GM21515 (cell line): ENCODE measurements at regions not wholly inside any gene's neighbourhood (a gene's known extent, or its start where the extent isn't known, plus 50 kb on each side); places are given as distances from the start of the nearest gene placed in this dataset.

Experiments used
- ATAC-seq: cut with Tn5 transposase; IDR thresholded peaks from one replicate; pipeline ENCODE4 v1.9.1; 2021; ENCODE audit not compliant: unreplicated experiment

DNA sequence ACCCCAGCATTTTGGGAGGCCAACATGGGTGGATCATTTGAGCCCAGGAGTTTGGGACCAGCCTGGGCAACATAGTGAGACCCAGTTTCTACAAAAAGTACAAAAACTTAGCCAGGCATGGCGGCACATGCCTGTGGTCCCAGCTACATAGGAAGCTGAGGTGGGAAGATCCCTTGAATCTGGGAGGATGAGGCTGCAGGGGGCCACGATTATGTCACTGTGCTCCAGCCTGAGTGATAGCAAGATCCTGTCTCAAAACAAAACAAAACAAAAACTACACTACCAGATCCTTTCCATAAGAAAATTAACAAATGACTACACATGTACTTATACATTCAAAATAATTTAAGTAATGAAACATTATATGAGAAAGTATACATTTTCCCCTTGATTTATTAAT lies 116.4 kb upstream of the KLF6 start:
- ATAC-seq = no peak

DNA sequence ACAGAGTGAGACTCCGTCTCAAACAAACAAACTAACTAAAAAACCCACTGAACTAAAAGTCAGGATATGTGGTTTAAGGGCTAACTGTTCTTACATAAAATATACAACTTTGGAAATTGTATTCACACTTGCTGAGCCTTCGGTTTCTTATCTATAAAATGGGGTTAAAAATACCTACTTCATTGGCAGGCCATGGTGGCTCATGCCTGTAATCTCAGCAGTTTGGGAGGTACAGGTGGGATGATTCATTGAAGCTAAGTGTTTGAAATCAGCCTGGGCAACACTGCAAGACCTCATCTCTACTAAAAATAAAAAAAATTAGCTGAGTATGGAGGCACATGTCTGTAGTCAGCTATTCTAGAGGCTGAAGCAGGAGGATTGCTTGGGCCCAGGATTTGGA lies 115.4 kb upstream of the KLF6 start:
- ATAC-seq = no peak

DNA sequence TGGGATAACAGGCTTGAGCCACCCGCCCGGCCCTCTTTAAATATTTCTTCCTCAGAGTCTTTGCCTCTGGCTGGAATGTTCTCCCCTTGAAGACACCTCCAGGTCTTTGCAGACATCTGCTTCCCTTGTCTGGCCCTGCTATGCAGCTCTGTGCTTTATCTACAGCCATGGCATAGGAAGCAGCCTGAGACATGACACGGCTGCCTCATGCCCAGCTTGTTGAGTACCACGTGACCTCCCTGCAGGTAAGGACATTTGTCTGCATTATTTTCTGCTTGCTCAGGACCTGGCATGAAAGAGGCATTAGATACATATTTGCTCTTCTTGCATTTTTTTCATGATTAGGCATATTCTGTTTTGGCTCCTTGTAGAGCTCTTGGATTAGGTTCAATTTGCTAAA lies 113.8 kb upstream of the KLF6 start:
- no peak for ATAC-seq

GRCh38 chr10:3897156-3897555 lies 112.1 kb upstream of the KLF6 start:
- ATAC-seq = no peak

DNA sequence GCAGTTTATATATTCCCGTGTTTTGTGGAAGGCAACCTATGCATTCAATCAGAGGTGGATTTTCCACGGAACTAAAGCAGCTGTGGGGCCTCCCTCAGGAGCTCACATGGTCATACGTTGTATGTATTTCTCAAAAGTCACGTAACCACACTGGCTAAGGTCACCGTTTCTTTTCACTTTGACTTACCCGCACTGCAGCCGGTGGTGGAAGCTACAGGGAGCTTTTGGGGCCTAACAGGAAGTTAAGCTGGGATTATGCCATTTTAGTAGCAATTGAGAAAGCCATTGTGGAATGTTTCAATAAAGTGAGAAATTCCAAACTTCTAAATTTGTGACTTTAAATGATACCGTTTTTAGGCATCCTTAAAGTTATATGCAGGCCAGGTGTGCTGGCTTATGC lies 111.2 kb upstream of the KLF6 start:
- ATAC-seq = no peak

GRCh38 chr10:3895045-3895631 lies 110.1 kb upstream of the KLF6 start:
- no peak for ATAC-seq

- ATAC-seq = no peak
Observed at GRCh38 chr10:3893901-3894563, 109.0 kb upstream of the KLF6 start.

GRCh38 chr10:3892440-3893425 lies 107.7 kb upstream of the KLF6 start:
- ATAC-seq = no peak

DNA sequence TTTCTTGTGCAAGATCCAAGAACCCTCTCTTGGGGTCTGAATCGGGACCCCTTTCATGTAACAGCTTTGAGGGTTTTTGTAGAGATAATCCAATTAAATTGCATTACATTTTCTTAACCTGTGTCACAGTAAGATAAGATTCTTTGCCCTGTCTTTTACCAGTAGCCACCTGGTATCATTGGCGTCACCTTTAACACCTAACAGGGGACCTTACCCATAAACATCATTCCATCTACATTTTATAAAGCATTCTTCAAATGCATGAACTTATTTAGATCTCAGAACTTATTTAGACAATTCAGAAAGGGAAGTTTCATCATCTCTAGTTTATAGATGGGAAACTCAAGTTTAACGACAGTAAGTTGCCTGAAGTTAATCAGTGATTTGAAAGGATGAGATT lies 106.4 kb upstream of the KLF6 start:
- no peak for ATAC-seq

DNA sequence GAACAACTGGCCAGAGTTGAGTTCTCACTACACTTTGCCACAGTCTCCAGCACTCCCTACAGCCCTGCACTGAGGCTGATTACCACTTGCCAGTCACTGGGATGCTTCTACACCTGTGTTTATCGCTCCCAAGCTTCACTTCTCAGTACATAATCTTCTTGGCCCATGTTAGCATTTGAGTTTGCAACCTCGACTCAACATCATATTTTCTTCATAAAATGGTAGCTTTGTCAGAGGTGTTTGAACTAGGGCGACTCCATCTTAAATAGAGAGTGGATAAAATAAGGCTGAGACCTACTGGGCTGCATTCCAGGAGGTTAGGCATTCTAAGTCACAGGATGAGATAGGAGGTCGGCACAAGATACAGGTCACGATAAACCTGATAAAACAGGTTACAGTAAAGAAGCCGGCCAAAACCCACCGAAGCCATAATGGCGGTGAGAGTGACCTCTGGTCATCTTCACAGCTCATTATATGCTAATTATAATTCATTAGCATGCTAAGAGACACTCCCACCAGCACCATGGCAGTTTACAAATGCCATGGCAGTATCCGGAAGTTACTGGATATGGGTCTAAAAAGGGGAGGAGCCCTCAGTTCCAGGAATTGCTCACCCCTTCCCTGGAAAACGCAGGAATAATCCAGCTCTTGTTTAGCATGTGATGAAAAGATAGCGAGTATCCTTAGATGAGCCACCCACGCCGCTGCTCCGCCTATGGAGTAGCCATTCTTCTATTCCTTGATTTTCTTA lies 105.8 kb upstream of the KLF6 start:
- ATAC-seq = no peak

DNA sequence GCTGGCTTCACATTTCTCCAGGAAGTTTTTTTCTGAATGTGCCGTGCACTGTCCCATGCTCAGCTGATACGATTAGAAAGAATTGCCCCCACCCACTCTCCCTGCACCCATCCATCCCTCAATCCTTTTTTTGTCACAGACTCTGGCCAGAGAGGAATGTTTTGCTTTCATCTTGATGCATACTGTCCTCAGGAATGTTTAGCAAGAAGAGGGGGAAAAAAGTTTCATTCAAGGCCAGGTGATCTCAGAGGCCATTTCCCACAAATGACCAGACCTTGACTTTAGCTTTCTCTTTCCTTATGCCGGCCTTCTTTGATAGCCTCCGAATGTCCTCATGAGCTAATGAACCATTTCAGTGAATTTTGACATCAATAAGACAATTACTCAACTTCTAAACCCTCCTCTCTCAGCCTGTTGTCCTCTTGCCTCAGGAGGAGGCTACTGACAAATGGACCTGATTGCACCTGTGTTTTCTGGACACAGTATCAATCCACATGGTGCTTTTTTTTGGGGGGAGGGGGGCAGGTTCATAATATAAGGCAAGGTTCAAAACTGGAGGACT lies 105.0 kb upstream of the KLF6 start:
- no peak for ATAC-seq

DNA sequence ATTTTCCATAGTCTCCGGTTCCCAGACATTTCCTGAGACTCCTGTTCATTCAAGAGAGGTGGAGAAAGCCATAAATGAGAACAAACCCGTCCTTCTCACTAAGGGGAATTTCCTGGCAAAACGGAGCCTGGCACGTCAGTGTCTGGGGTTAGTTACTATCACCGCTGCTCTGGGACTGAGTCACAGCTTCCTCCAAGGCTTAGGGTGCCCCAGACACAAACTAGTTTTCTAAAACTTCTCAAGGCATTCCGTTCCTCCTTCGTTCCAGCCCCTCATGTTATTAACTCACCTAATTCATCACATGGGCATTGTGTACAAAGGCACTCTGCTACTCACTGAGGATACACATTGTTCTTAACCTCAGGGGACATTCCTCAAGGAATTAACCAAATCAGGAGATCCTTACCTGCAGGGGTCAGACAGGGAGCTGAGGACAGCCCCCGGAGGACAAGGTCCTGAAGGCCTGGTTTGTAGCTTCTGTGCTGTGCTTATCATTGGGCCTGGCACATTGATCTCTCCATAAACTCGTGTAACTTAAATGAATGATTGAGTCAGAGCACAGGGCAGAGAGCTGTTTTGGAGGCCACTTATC lies 103.0 kb upstream of the KLF6 start:
- peak; percentile 79 for ATAC-seq

DNA sequence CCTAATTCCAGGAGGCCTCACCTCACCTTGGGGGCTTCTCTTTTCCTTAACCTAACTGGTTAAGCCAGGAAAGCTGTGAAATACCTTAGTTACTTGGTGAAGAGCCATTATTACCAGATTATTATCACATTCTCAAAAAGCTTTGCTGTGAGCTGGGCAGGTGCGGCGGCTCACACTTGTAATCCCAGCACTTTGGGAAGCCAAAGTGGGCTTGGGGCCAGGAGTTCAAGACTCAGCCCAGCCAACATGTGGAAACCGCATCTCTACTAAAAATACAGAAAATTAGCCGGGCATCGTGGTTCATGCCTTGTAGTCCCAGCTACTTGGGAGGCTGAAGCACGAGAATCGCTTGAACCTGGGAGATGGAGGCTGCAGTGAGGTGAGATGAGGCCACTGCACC lies 102.4 kb upstream of the KLF6 start:
- ATAC-seq = peak; percentile 7

DNA sequence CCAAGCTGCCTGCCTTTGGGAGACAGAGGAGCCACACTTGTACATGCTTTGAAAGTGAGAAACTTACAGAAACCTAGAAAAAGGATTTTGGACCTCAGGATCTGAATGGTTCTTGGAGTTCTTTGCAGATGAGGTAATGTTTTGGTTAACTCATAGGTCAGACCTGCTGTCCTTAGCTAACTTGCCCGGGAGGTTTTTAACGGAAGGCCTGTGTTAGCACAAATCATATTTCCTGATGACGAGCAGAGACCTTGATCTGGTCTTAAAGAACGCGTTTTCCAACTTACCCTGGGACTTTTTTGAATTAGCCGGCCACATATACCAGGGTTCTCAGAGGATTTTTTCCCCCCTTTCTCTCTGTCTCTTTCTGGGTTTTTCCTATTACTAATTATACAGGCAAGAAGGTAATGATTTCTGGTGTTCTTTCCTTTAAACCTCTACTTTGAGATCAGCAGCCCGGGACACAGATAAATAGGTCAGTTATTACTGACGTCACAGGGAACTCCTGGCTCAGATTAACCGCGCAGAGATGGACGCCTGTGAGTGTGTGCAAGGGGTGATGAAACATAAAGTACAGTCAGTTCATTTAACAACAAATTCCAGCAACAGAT lies 101.7 kb upstream of the KLF6 start:
- ATAC-seq = no peak

- ATAC-seq = no peak
Observed at GRCh38 chr10:3886191-3886590, 101.2 kb upstream of the KLF6 start.

DNA sequence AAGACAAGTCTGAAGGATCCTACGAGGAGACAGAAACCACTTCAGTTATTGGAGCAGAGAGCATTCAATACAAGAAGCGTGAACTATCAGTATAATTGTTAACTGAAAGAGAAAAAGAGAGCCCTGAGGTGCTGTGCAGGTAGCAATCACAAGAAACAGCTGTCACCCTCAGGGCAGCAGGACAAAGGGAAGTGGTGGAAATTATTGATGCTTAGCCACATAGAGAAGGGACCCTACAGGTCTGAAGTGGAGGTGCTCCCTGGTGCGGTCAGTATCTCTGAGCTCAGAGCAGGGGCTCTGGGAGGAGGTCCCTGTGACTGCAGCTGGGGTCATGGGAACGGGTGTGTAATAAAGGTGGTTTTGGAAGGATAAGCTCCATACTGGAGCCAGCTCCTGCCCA lies 97.8 kb upstream of the KLF6 start:
- ATAC-seq = no peak

DNA sequence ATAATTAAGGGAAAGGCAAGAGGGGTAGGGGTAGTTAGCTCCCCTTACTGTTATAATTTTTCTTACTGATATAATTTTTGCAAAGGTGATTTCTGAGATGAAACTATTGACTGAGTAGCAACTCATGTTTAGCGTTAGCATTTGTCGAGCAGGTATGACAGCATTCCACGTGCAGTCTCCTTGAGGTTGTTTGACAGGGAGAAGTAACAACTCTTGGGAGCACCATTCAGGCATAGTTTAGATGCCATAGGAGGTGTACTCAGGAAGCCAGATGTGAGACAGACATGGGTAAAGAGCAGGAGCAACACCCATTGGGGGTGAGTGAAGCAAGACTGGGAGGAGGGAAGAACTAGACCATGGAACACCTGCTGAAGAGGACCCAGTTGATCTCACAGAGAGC lies 96.6 kb upstream of the KLF6 start:
- ATAC-seq = no peak

DNA sequence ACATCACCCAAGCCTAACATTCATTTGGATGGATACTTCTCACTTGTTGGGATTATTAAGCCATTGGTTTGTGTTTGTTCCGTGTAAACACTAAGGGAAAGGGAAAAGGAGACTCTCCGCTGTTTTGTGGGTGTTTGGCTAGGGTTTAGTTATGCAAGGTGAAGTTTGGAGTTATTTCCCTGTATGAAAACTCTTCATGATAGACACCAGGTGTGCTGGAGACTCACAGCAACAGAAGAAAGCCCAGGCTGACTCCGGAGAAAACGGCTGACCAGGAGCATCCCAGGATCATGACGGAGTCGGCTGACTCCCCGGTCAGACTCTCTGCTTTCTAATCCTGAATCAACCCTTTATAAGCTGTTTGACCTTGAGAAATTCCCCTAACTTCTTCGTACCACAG lies 94.1 kb upstream of the KLF6 start:
- no peak for ATAC-seq

- ATAC-seq = no peak
Observed at GRCh38 chr10:3877211-3878000, 92.4 kb upstream of the KLF6 start.
